Retinal pigment epithelial cell (primary cell): ENCODE measurements at regions not wholly inside any gene's neighbourhood (a gene's known extent, or its start where the extent isn't known, plus 50 kb on each side); places are given as distances from the start of the nearest gene placed in this dataset.
"Not testable (repeated sequence)": the region's sequence is repeated elsewhere in the genome, so short reads cannot be mapped to it uniquely, and the experiment has no call there.

Experiments
- DNase-seq: peaks from one replicate; pipeline ENCODE4 v3.0.0-alpha.2; 2010; ENCODE audit warnings: low read depth
- H3K4me3 ChIP-seq: 2 replicates; pipeline ENCODE4 v1.5.1; 2011; ENCODE audit warnings: mild to moderate bottlenecking, low read length, control low read depth, moderate library complexity
- CTCF ChIP-seq: conservative IDR thresholded peaks from 2 replicates; pipeline ENCODE4 v1.5.1; 2011; ENCODE audit warnings: low read depth, low read length, control low read depth, inconsistent platforms

- no peak for TF ChIP-seq CTCF
- DNase-seq, result no peak
- H3K4me3 ChIP-seq, result no peak overlapping the region
Measured at GRCh38 chr1:65539266-65540131, 119.0 kb downstream of the LEPR start.

DNA sequence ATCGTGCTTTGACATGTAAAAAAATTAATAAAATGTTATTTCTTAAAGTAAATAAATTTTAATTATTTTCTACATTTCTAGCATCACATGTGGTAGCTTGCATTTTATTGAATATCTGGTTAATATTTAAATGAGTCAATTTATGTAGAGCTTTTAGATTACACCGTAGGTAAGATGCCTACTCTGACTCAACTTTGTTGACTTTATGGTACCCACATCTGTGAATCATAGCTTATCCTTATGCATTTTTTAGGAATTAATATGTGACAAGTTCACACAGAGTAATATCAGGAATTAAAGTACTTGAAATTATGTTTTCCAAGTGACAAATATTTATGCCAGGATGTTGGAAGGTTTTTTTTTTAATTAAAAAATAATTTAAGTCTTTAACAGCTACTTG, 120.7 kb downstream of the LEPR start:
- no peak for DNase-seq
- TF ChIP-seq CTCF, result no peak
- H3K4me3 ChIP-seq, result no peak overlapping the region

- H3K4me3 ChIP-seq, result no peak overlapping the region
- no peak for TF ChIP-seq CTCF
- no peak for DNase-seq
Measured at GRCh38 chr1:65541865-65542264, 121.4 kb downstream of the LEPR start.

DNA sequence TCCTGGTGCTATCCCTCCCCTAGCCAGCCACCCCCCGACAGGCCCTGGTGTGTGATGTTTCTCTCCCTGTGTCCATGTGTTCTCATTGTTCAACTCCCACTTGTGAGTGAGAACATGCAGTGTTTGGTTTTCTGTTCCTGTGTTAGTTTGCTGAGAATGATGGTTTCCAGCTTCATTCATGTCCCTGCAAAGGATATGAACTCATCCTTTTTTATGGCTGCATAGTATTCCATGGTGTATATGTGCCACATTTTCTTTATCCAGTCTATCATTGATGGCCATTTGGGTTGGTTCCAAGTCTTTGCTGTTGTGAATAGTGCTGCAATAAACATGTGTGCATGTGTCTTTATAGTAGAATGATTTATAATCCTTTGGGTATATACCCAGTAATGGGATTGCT, 122.1 kb downstream of the LEPR start:
- not testable (repeated sequence) for H3K4me3 ChIP-seq, DNase-seq

DNA sequence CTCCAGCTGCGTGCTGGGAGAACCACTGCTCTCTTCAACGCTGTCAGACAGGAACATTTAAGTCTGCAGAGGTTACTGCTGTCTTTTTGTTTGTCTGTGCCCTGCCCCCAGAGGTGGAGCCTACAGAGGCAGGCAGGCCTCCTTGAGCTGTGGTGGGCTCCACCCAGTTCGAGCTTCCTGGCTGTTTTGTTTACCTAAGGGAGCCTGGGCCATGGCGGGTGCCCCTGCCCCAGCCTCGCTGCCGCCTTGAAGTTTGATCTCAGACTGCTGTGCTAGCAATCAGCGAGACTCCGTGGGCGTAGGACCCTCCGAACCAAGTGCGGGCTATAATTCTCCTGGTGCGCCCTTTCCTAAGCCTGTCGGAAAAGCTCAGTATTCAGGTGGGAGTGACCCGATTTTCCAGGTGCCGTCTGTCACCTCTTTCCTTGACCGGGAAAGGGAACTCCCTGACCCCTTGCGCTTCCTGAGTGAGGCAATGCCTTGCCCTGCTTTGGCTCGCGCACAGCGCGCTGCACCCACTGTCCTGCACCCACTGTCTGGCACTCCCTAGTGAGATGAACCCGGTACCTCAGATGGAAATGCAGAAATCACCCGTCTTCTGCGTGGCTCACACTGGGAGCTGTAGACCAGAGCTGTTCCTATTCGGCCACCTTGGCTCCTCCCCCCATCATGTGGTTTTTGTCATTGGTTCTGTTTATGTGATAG, 130.0 kb downstream of the LEPR start:
- H3K4me3 ChIP-seq, result peak overlapping the region; percentile 36

GRCh38 chr1:65552484-65552883, 132.0 kb downstream of the LEPR start:
- H3K4me3 ChIP-seq, DNase-seq: not testable (repeated sequence)

More for the DNA sequence above, 130.0 kb downstream of the LEPR start:
- not testable (repeated sequence) for DNase-seq

- DNase-seq, H3K4me3 ChIP-seq: not testable (repeated sequence)
Measured at GRCh38 chr1:65554086-65554764, 133.8 kb downstream of the LEPR start.

DNA sequence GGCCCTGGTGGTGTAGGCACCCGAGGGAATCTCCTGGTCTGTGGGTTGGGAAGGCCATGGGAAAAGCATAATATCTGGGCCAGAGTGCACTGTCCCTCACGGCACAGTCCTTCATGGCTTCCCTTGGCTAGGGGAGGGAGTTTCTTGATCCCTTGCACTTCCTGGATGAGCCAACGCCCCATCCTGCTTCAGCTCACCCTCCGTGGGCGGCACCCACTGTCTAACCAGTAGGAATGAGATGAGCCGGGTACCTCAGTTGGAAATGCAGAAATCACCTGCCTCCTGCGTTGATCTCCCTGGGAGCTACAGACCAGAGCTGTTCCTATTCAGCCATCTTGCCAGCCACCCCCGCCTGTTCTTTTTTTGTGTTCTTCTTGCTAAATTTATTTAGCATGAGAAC, 134.4 kb downstream of the LEPR start:
- DNase-seq, result no peak
- TF ChIP-seq CTCF, result no peak

DNA sequence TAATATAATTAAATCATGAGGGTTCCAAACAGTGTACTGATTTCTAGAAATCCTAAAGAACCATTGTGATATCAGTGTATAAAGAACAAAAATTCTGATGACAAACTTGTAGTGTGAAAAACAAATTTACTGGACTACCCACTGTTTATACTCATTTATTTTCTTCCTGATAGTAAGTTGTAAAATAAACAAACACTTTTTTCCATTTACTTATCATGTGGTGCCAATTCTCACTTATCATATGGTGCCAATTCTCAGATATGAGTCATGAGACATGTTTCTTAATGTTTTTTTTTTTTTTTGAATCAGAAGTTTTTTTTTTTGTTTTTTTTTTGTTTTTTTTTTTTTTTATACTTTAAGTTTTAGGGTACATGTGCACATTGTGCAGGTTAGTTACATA, 137.7 kb downstream of the LEPR start:
- DNase-seq, result no peak
- TF ChIP-seq CTCF, result no peak
- H3K4me3 ChIP-seq, result no peak overlapping the region

More for the DNA sequence above, 134.4 kb downstream of the LEPR start:
- no peak overlapping the region for H3K4me3 ChIP-seq
